Breast epithelium (tissue), 4 donors: ENCODE measurements at regions not wholly inside any gene's neighbourhood (a gene's known extent, or its start where the extent isn't known, plus 50 kb on each side); places are given as distances from the start of the nearest gene placed in this dataset.
A peak's percentile ranks its signal among the peaks of the same experiment; 100 is the strongest.

Source experiments
- DNase-seq, 2 donors: peaks; one replicate each; pipeline ENCODE4 v3.0.0-alpha.2; 2019; ENCODE audit warnings: low spot score in 2 of 2
- H3K27ac ChIP-seq, 2 donors: fragments of 200-600 bp; sonication (generic) in 1 of 2; one replicate each; pipeline ENCODE4 v1.5.1; 2016 to 2019; ENCODE audit warnings: mild to moderate bottlenecking in 1 of 2
- H3K27me3 ChIP-seq, 2 donors: fragments of 200-600 bp; sonication (generic) in 1 of 2; one replicate each; pipeline versions ENCODE4 v1.5.1 to v1.6.0; 2017 to 2019; ENCODE audit warnings: control low read depth in 1 of 2, mild to moderate bottlenecking in 1 of 2
- H3K36me3 ChIP-seq: fragments of 200-600 bp; one replicate; pipeline ENCODE4 v1.5.1; 2019
- H3K4me1 ChIP-seq, 2 donors: fragments of 200-600 bp; sonication (generic); one replicate each; pipeline ENCODE4 v1.5.1; 2016 to 2019; ENCODE audit warnings: control low read depth in 1 of 2
- H3K4me3 ChIP-seq, 3 donors: fragments of 200-600 bp; sonication (generic); 1 replicate in 2 of 3; 2 replicates in 1 of 3; pipeline ENCODE4 v1.5.1; 2016 to 2019; ENCODE audit warnings: mild to moderate bottlenecking in 3 of 3, moderate library complexity in 2 of 3
- H3K9me3 ChIP-seq, 2 donors: fragments of 200-600 bp; sonication (generic) in 1 of 2; one replicate each; pipeline ENCODE4 v1.5.1; 2016 to 2019; ENCODE audit warnings: control low read depth in 1 of 2
- CTCF ChIP-seq, 3 donors: fragments of 450-650 bp; IDR thresholded peaks; one replicate each; pipeline ENCODE4 v1.5.1; 2016 to 2017; ENCODE audit warnings: antibody characterized with exemption in 3 of 3, mild to moderate bottlenecking in 3 of 3, moderate library complexity in 3 of 3
- POLR2A ChIP-seq: fragments of 450-650 bp; IDR thresholded peaks from one replicate; pipeline ENCODE4 v1.6.1; 2016; ENCODE audit warnings: antibody characterized with exemption, mild to moderate bottlenecking, moderate library complexity
- POLR2AphosphoS5 ChIP-seq, 3 donors: sonication (generic); formaldehyde crosslinking; IDR thresholded peaks; one replicate each; pipeline ENCODE4 v1.6.1; 2017; ENCODE audit warnings: antibody characterized with exemption in 3 of 3
- intact Hi-C: fragments of 100-400 bp; cut with DNase I; formaldehyde crosslinking; loops from one replicate; pipeline ENCODE4 v1.15.1; 2023; ENCODE audit warnings: low total_unique reads

- H3K27me3 ChIP-seq = peaks cover 0 to 11% of the 10 kb centered on the region in 2 donors
- no peaks in the 10 kb centered on the region for H3K36me3 ChIP-seq
- TF ChIP-seq CTCF (IDR thresholded peaks at IDR 0.05) (no peak), POLR2A (no peak), POLR2AphosphoS5 (IDR thresholded peaks at IDR 0.05) (no peak)
- intact Hi-C loops = no loop called here
- H3K4me3 ChIP-seq = no peak overlapping the region
- DNase-seq = no peak
- H3K9me3 ChIP-seq = no peaks in the 10 kb centered on the region
- no peaks in the 10 kb centered on the region for H3K4me1 ChIP-seq
- no peak overlapping the region for H3K27ac ChIP-seq
Measured at GRCh38 chr16:50980666-50981065, 170.4 kb downstream of the SALL1 start.

- Histone ChIP-seq H3K27ac (no peak overlapping the region), H3K4me1 (no peaks in the 10 kb centered on the region), H3K9me3 (no peaks in the 10 kb centered on the region), H3K27me3 (peaks cover 0 to 12% of the 10 kb centered on the region in 2 donors), H3K4me3 (no peak overlapping the region), H3K36me3 (no peaks in the 10 kb centered on the region)
- DNase-seq = no peak
- intact Hi-C loops = no loop called here
- TF ChIP-seq POLR2AphosphoS5 (IDR thresholded peaks at IDR 0.05) (no peak), CTCF (IDR thresholded peaks at IDR 0.05) (no peak), POLR2A (no peak)
Measured at GRCh38 chr16:50979806-50980620, 171.1 kb downstream of the SALL1 start.

GRCh38 chr16:50977138-50977537, 173.9 kb downstream of the SALL1 start:
- no peak for DNase-seq
- H3K27me3 ChIP-seq = peaks cover 0 to 9% of the 10 kb centered on the region in 2 donors
- H3K4me3 ChIP-seq = no peak overlapping the region
- intact Hi-C loops = no loop called here
- no peaks in the 10 kb centered on the region for H3K36me3 ChIP-seq
- no peaks in the 10 kb centered on the region for H3K9me3 ChIP-seq
- H3K4me1 ChIP-seq = no peaks in the 10 kb centered on the region
- H3K27ac ChIP-seq = no peak overlapping the region
- TF ChIP-seq POLR2A = no peak
- TF ChIP-seq CTCF (IDR thresholded peaks at IDR 0.05) = no peak

- Histone ChIP-seq H3K27me3 (peaks cover 0 to 4% of the 10 kb centered on the region in 2 donors), H3K27ac (no peak overlapping the region), H3K9me3 (peaks cover 0 to 2% of the 10 kb centered on the region in 2 donors), H3K36me3 (no peaks in the 10 kb centered on the region), H3K4me3 (no peak overlapping the region), H3K4me1 (no peaks in the 10 kb centered on the region)
- intact Hi-C loops = no loop called here
- TF ChIP-seq POLR2AphosphoS5 (IDR thresholded peaks at IDR 0.05) (no peak), CTCF (IDR thresholded peaks at IDR 0.05) (no peak), POLR2A (no peak)
- no peak for DNase-seq
Measured at GRCh38 chr16:50974438-50975036, 176.5 kb downstream of the SALL1 start.

- no peaks in the 10 kb centered on the region for H3K4me1 ChIP-seq
- no peaks in the 10 kb centered on the region for H3K36me3 ChIP-seq
- no peak overlapping the region for H3K4me3 ChIP-seq
- DNase-seq = peak in 1 of 2 donors; percentile 27
- peaks cover 0 to 4% of the 10 kb centered on the region in 2 donors for H3K27me3 ChIP-seq
- peaks cover 0 to 2% of the 10 kb centered on the region in 2 donors for H3K9me3 ChIP-seq
- TF ChIP-seq POLR2AphosphoS5 (IDR thresholded peaks at IDR 0.05) = no peak
- TF ChIP-seq POLR2A = no peak
- no peak for TF ChIP-seq CTCF (IDR thresholded peaks at IDR 0.05)
- no peak overlapping the region for H3K27ac ChIP-seq
- intact Hi-C loops = no loop called here
Measured at GRCh38 chr16:50972876-50973275, 178.2 kb downstream of the SALL1 start.
